RWPE2 (cell line): ENCODE measurements at regions not wholly inside any gene's neighbourhood (a gene's known extent, or its start where the extent isn't known, plus 50 kb on each side); places are given as distances from the start of the nearest gene placed in this dataset.
"Not testable (repeated sequence)": the region's sequence is repeated elsewhere in the genome, so short reads cannot be mapped to it uniquely, and the experiment has no call there.

Experiments
- ATAC-seq: fragments of 200-7000 bp; cut with Tn5 transposase; 3 replicates; pipeline ENCODE4 v1.9.1; 2021; ENCODE audit warnings: low read depth
- DNase-seq: peaks from one replicate; pipeline ENCODE4 v3.0.0-alpha.2; 2020; ENCODE audit warnings: low spot score
- H3K27ac ChIP-seq: fragments of 450-650 bp; 2 replicates; pipeline ENCODE4 v1.5.1; 2017; ENCODE audit warnings: mild to moderate bottlenecking; ENCODE audit not compliant: poor library complexity, severe bottlenecking
- H3K27me3 ChIP-seq: fragments of 250-450 bp; sonication (Bioruptor Pico); 2 replicates; pipeline ENCODE4 v1.5.1; 2021; ENCODE audit warnings: mild to moderate bottlenecking, moderate library complexity; ENCODE audit not compliant: insufficient read depth, poor library complexity, severe bottlenecking
- H3K36me3 ChIP-seq: fragments of 250-450 bp; sonication (Bioruptor Pico); 2 replicates; pipeline ENCODE4 v1.5.1; 2020; ENCODE audit warnings: low read depth, mild to moderate bottlenecking, moderate library complexity
- H3K4me1 ChIP-seq: fragments of 250-450 bp; sonication (Bioruptor Pico); 2 replicates; pipeline ENCODE4 v1.5.1; 2021; ENCODE audit warnings: mild to moderate bottlenecking, moderate library complexity; ENCODE audit not compliant: insufficient read depth, poor library complexity, severe bottlenecking
- H3K4me3 ChIP-seq: fragments of 250-450 bp; sonication (Bioruptor Pico); 2 replicates; pipeline ENCODE4 v1.5.1; 2021; ENCODE audit warnings: mild to moderate bottlenecking, moderate library complexity; ENCODE audit not compliant: severe bottlenecking
- H3K9me3 ChIP-seq: fragments of 250-450 bp; sonication (Bioruptor Pico); 2 replicates; pipeline ENCODE4 v1.5.1; 2021; ENCODE audit warnings: mild to moderate bottlenecking, moderate library complexity; ENCODE audit not compliant: severe bottlenecking
- TF ChIP-seq, protein P1 (sequence below): fragments of 450-650 bp; IDR thresholded peaks from one replicate; pipeline ENCODE4 v1.5.1; 2017; ENCODE audit warnings: mild to moderate bottlenecking, moderate library complexity; ENCODE audit not compliant: poor library complexity, severe bottlenecking

DNA sequence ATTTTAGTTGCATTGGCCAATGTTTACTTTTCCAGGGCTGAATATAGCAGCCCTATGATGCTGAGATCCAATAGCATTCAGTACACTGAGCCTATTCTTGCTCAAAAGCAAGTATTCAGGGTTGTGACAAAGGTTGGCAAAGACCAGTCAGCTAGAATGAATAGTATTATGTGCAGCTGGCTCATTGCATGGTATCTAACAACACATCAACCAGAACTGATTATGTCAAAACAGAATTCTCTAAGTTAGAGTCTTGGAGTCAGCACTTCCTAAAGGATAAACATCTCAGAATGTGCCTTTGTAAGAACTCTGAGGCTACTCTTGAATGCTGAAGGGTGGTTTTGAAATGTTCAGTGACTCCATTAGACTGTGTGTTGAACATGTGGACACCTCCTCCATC, 774.5 kb upstream of the RGMB start:
- no peak for DNase-seq
- TF ChIP-seq, protein P1, sequence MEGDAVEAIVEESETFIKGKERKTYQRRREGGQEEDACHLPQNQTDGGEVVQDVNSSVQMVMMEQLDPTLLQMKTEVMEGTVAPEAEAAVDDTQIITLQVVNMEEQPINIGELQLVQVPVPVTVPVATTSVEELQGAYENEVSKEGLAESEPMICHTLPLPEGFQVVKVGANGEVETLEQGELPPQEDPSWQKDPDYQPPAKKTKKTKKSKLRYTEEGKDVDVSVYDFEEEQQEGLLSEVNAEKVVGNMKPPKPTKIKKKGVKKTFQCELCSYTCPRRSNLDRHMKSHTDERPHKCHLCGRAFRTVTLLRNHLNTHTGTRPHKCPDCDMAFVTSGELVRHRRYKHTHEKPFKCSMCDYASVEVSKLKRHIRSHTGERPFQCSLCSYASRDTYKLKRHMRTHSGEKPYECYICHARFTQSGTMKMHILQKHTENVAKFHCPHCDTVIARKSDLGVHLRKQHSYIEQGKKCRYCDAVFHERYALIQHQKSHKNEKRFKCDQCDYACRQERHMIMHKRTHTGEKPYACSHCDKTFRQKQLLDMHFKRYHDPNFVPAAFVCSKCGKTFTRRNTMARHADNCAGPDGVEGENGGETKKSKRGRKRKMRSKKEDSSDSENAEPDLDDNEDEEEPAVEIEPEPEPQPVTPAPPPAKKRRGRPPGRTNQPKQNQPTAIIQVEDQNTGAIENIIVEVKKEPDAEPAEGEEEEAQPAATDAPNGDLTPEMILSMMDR: no peak
- Histone ChIP-seq H3K36me3 (no peaks in the 10 kb centered on the region), H3K4me1 (no peaks in the 10 kb centered on the region), H3K4me3 (no peak overlapping the region), H3K27ac (no peak overlapping the region), H3K9me3 (no peaks in the 10 kb centered on the region), H3K27me3 (no peaks in the 10 kb centered on the region)
- ATAC-seq: no peak

DNA sequence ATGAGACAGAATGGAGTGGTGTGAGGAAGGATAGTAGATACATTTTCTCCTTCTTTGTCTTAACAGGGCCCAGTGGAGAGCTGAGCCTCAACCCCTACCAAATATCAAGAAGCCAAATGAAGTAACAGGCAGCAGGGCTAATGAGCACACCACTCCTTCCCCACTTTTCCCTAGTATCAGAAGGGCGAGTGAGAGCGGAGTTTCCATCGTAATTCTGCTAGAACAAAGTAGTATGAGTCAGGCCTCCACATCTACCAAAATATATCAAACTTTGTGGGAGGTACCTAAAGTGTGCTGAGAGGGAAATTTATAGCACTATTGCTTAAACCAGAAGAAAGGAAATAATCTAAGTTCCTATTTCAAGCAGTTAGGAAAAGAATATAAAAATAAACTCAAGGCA, 769.0 kb upstream of the RGMB start:
- Histone ChIP-seq H3K4me3 (no peak overlapping the region), H3K9me3 (no peaks in the 10 kb centered on the region), H3K4me1 (no peaks in the 10 kb centered on the region), H3K27me3 (no peaks in the 10 kb centered on the region), H3K27ac (no peak overlapping the region), H3K36me3 (no peaks in the 10 kb centered on the region)
- DNase-seq: no peak
- TF ChIP-seq, protein P1: no peak
- no peak for ATAC-seq

DNA sequence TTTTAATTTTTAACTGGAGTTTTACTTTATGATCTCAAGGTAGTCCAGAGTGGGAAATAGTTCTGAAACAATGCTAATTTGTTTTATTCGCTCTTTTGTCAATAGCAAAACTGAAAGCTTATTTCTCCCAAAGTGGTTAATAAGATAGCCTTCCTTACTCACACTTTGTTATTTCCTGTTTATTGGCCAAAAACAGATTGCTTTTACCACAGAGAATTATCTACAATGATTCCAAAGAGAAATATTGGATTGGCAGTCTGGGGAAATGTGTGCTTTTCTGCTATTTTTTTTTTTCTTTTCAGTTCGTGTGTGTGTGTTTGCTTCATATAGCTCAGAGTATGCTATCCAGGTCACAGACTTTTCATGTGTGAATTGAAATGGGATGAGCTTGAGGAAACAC, 756.7 kb upstream of the RGMB start:
- H3K27me3 ChIP-seq: no peaks in the 10 kb centered on the region
- H3K27ac ChIP-seq: no peak overlapping the region
- H3K4me1 ChIP-seq: no peaks in the 10 kb centered on the region
- TF ChIP-seq, protein P1: no peak
- H3K4me3 ChIP-seq: no peak overlapping the region
- no peaks in the 10 kb centered on the region for H3K36me3 ChIP-seq
- no peaks in the 10 kb centered on the region for H3K9me3 ChIP-seq
- DNase-seq: no peak
- ATAC-seq: no peak

DNA sequence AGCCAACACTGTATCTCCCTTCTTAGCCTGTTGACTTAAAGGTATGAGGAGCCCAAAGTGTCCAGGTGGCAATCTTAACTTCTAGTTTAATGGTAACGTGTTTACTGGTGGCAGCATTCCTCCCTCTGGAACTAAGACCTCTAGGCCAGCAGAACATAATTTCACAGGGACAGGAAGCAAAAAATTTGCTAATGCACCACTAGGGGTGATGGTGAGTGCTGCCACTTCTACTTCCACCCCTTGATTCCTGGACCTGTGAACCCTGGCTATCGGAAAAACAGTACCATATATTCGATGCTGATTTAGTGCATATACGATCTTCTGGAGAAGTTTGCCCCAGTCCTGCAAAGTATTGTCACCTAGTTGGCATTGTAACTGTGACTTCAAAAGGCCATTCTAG, 743.2 kb upstream of the RGMB start:
- H3K4me1 ChIP-seq, ATAC-seq, DNase-seq: not testable (repeated sequence)

DNA sequence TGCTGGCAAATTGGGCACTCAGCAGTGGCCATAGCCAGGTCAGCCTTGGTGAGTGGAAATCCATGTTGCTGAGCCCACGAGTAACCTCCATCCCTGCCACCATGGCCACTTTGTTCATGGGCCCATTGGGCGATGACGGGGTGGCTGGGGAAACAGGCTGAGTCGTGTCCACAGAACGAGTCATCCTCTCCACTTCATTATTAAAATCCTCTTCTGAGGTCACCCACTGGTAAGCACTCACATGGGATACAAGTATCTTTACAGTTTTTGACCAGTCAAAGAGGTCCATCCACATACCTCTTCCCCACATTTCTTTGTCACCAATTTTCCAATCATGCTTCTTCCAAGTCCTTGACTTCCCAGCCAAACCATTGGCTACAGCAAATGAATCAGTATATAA, 742.4 kb upstream of the RGMB start:
- not testable (repeated sequence) for DNase-seq, H3K4me1 ChIP-seq, H3K4me3 ChIP-seq, ATAC-seq, H3K27ac ChIP-seq, H3K36me3 ChIP-seq, H3K9me3 ChIP-seq, H3K27me3 ChIP-seq

More for the DNA sequence above, 743.2 kb upstream of the RGMB start:
- H3K27ac ChIP-seq, H3K4me3 ChIP-seq, H3K9me3 ChIP-seq, H3K36me3 ChIP-seq, H3K27me3 ChIP-seq: not testable (repeated sequence)

DNA sequence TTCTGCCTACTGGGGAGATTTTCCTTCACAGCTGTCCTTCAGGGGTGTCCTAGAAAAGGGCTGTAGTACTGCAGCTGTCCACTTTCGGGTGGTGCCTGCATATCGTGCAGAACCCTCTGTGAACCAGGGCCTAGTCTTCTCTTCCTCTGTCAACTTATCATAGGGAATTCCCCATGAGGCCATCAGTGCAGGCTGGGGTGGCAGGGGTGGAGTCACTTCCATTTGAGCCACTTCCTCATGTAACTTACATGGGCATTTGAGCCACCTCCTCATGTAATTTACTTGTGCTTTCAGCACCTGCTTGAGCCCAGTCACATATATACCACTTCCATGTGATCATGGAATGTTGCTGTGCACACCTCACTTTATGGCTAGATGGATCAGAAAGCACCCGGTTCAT, 742.0 kb upstream of the RGMB start:
- no peaks in the 10 kb centered on the region for H3K9me3 ChIP-seq
- H3K27me3 ChIP-seq: no peaks in the 10 kb centered on the region
- no peaks in the 10 kb centered on the region for H3K4me1 ChIP-seq
- DNase-seq (no peak), ATAC-seq (no peak)
- TF ChIP-seq, protein P1: no peak
- H3K27ac ChIP-seq: no peak overlapping the region
- no peaks in the 10 kb centered on the region for H3K36me3 ChIP-seq
- H3K4me3 ChIP-seq: no peak overlapping the region
